Dendritic cell treated with granulocyte-macrophage colony-stimulating factor and Interleukin-4, amounts not matched to agents 40 ng/mL and 50 ng/mL, for 4 days (primary cell): ENCODE measurements at regions not wholly inside any gene's neighbourhood (a gene's known extent, or its start where the extent isn't known, plus 50 kb on each side); places are given as distances from the start of the nearest gene placed in this dataset.
"Not testable (repeated sequence)": the region's sequence is repeated elsewhere in the genome, so short reads cannot be mapped to it uniquely, and the experiment has no call there.

Source experiments
- H3K27ac Mint-ChIP-seq: one replicate; pipeline ENCODE4 v1.8.0; 2022; ENCODE audit warnings: mild to moderate bottlenecking, mixed read lengths
- H3K27me3 Mint-ChIP-seq: one replicate; pipeline ENCODE4 v1.8.0; 2022; ENCODE audit warnings: mild to moderate bottlenecking, mixed read lengths
- H3K36me3 Mint-ChIP-seq: one replicate; pipeline ENCODE4 v1.8.0; 2022; ENCODE audit warnings: low read depth, mixed read lengths
- H3K4me1 Mint-ChIP-seq: one replicate; pipeline ENCODE4 v1.8.0; 2022; ENCODE audit warnings: low read depth, mixed read lengths
- H3K4me3 Mint-ChIP-seq: one replicate; pipeline ENCODE4 v1.8.0; 2022; ENCODE audit warnings: mild to moderate bottlenecking, moderate library complexity, mixed read lengths
- H3K9me3 Mint-ChIP-seq: one replicate; pipeline ENCODE4 v1.8.0; 2022; ENCODE audit warnings: mixed read lengths
- intact Hi-C: fragments of 100-400 bp; cut with micrococcal nuclease; formaldehyde crosslinking; loops from one replicate; pipeline ENCODE4 v1.15.0; 2022

DNA sequence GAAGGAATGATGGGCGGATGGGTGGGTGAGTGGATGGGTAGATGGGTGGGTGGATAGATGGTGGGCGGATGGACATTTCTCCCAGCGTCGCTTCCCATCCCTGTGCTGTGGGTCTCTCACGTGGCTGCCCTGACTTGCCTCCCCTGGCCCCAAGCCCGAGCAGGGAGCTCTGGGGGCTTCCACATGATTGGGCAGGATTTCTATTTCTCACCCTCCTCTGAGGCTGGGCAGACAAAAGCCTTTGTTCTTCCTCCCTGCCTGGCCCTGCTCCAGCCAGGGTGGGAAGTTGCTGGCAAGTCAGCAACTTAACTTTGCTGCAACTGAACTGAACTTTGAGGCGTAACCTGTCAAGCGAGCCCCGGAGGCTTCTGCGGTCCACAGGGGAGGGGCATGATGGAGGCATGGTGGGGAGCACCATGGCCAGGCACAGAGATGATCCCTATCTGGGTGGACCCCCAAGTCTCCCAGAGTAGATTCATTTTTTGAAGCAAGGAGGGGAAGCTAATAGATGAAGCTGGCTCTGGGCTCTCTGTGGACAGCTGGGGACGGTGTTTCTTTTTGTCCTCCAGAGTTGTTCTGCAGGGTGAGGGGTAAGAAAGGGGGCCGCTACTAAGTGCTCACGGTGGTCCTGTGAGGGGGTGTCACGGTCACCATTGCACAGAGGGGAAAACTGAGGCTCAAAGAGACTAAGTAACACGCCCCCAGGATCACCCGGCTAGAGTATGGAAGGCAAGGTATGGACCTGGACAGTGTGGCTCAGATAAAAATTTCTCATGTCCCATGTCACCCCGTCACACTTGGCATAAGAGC lies 140.1 kb downstream of the CEBPB start:
- Mint-ChIP-seq H3K4me1 (peaks cover 57% of the 10 kb centered on the region), H3K27ac (peak overlapping the region; percentile 45), H3K4me3 (no peak overlapping the region), H3K27me3 (peaks cover 12% of the 10 kb centered on the region), H3K36me3 (no peaks in the 10 kb centered on the region), H3K9me3 (peaks cover 8% of the 10 kb centered on the region)
- intact Hi-C loops = no loop called here

DNA sequence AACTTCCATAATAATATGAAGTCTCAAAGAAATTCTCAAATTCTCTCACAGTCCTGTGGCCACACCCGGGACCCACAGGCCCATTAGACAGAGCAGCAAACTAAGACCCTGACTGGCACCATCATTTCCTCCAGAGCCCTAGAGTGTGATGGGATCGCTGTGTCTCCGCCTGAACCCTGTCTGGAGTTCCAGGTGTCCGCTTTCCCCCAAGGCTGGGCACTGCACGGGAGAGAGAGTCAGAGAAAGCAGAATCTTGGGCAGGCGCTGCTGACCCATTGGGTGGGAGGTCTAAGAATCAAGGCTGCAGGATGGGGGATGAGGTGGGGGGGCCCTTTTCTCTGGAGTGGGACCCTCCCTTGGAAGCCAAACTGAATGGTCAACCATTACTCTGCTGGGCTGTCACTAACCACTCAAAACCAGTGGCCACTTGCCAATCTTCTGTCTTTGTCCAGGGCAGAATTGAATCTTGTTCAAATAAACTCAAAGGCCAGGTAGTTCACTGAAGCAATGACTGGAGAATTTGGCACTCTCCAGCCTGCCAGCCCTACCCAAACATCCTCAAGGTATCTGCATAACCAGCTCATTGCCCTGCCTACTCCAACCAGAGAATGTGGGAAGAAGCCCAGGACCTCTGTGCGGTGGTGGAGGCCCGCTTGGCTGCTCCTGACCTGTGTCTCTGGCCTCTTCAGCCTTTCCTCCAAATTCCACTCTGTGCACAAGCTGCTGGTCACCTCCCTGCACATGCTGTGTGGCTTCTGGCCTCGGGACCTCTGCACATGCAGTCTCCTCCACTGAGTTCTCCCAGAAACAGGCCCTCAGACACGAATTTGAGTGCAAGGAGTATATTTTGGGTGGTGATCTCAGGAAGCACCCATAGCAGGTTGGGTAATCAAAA lies 141.1 kb downstream of the CEBPB start:
- H3K4me3 Mint-ChIP-seq = no peak overlapping the region
- intact Hi-C loops = no loop called here
- peaks cover 57% of the 10 kb centered on the region for H3K4me1 Mint-ChIP-seq
- peaks cover 12% of the 10 kb centered on the region for H3K27me3 Mint-ChIP-seq
- H3K36me3 Mint-ChIP-seq = no peaks in the 10 kb centered on the region
- no peak overlapping the region for H3K27ac Mint-ChIP-seq
- peaks cover 8% of the 10 kb centered on the region for H3K9me3 Mint-ChIP-seq

DNA sequence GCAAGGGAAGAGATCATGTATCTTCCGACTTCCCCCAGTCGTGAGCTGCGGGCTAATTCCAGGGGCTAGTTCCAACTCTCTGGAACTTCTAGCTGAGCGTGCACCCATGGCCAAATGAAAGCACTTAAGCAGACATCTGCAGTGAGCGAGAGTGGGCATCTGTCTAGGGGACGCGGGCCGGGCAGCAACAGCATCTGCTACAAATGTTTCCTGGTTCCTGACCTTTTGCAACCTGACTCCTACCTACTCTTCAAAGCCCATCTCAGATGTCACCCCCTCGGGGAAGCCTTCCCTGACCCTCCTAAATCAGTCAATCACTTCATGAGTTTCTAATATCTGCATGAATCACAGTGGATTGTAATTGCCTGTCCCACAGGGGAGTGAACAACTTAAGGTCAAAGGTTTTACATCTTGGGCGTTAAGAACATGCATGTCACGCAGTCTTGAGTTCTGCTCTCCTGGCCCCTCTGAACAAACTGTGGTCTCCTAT lies 141.9 kb downstream of the CEBPB start:
- Mint-ChIP-seq H3K27me3 (peaks cover 12% of the 10 kb centered on the region), H3K27ac (no peak overlapping the region), H3K9me3 (peaks cover 8% of the 10 kb centered on the region), H3K36me3 (no peaks in the 10 kb centered on the region), H3K4me3 (no peak overlapping the region), H3K4me1 (peaks cover 57% of the 10 kb centered on the region)
- intact Hi-C loops = no loop called here

DNA sequence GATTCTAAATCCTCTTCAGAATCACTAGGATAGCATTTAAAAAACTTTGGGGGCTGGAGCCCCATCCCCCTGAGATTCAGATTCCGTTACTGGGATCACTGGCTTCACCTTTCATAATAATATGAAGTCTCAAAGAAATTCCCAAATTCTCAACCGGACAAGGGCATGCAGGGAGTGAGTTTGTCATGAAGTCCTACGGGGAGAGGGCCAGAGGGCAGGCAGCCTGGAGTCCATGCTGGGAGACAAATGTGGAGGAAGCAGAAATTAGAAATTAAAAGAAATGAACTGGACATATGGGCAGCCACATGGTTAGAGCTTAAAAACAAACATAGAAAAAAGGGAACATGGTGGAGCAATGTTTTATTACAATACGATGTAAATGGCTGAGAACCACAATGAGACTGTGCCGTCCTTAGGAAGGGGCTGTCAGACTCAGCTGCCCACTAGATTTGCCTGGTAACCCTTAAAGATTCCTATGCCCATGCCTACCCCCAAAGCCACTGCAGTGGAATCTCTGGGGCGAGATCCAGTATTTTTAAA lies 142.6 kb downstream of the CEBPB start:
- Mint-ChIP-seq H3K4me1 (peaks cover 57% of the 10 kb centered on the region), H3K36me3 (no peaks in the 10 kb centered on the region), H3K9me3 (peaks cover 8% of the 10 kb centered on the region), H3K27me3 (peaks cover 7% of the 10 kb centered on the region), H3K4me3 (no peak overlapping the region), H3K27ac (no peak overlapping the region)
- intact Hi-C loops = no loop called here

- peaks cover 8% of the 10 kb centered on the region for H3K9me3 Mint-ChIP-seq
Observed at GRCh38 chr20:50333812-50334211, 143.2 kb downstream of the CEBPB start.

GRCh38 chr20:50334512-50334911 lies 143.9 kb downstream of the CEBPB start:
- H3K27me3 Mint-ChIP-seq, H3K4me3 Mint-ChIP-seq, H3K27ac Mint-ChIP-seq, intact Hi-C loops, H3K9me3 Mint-ChIP-seq, H3K36me3 Mint-ChIP-seq: not testable (repeated sequence)
- peaks cover 64% of the 10 kb centered on the region for H3K4me1 Mint-ChIP-seq

More at GRCh38 chr20:50333812-50334211, 143.2 kb downstream of the CEBPB start:
- intact Hi-C loops = no loop called here
- Mint-ChIP-seq H3K4me3 (no peak overlapping the region), H3K27me3 (peaks cover 7% of the 10 kb centered on the region), H3K36me3 (no peaks in the 10 kb centered on the region), H3K27ac (no peak overlapping the region), H3K4me1 (peaks cover 58% of the 10 kb centered on the region)

DNA sequence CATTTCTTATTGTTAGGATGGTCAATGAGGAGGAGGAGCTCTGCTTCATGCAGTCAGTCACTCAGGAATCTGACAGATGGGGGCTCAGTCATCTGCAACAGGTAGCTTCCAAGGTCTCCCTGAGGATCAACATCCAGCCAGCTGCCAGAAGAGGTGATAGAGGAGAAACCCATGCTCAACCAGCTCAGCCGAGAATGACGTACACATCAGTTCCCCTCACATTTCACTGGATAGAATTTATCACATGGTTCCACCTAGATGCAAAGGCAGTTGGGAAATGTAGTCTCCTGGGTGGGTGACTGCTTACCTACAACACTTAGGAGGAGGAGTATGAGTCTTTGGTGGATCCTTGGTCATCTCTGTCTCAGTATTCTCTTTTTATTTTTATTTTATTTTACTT lies 144.5 kb downstream of the CEBPB start:
- intact Hi-C loops = no loop called here
- H3K27ac Mint-ChIP-seq = no peak overlapping the region

GRCh38 chr20:50335866-50336265 lies 145.2 kb downstream of the CEBPB start:
- intact Hi-C loops = no loop called here
- Mint-ChIP-seq H3K27ac (no peak overlapping the region), H3K27me3 (peaks cover 3% of the 10 kb centered on the region), H3K9me3 (no peaks in the 10 kb centered on the region), H3K4me3 (no peak overlapping the region), H3K36me3 (no peaks in the 10 kb centered on the region), H3K4me1 (peaks cover 64% of the 10 kb centered on the region)

More for the DNA sequence above, 144.5 kb downstream of the CEBPB start:
- H3K4me1 Mint-ChIP-seq = peaks cover 64% of the 10 kb centered on the region
- H3K9me3 Mint-ChIP-seq = peaks cover 1% of the 10 kb centered on the region
- no peaks in the 10 kb centered on the region for H3K36me3 Mint-ChIP-seq
- peaks cover 3% of the 10 kb centered on the region for H3K27me3 Mint-ChIP-seq
- H3K4me3 Mint-ChIP-seq = no peak overlapping the region

DNA sequence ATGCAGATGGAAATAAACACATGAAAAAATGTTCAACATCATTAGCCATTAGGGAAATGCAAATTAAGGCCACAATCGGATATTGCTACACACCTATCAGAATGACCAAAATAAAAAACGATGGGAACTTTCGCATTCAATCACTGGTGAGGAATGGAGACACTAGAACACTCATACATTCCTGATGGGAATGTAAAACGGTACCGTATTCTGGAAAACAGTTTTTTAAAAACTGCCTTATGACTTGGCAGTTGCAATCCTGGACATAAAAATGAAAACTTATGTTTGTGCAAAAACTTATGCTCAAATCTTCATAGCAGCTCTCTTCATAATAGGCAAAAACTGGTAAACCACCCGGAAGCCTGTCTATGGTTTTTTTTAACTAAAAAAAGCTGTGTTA lies 146.0 kb downstream of the CEBPB start:
- no peak overlapping the region for H3K4me3 Mint-ChIP-seq
- H3K27me3 Mint-ChIP-seq = peaks cover 2% of the 10 kb centered on the region
- intact Hi-C loops = no loop called here
- no peaks in the 10 kb centered on the region for H3K9me3 Mint-ChIP-seq
- H3K27ac Mint-ChIP-seq = no peak overlapping the region
- peaks cover 56% of the 10 kb centered on the region for H3K4me1 Mint-ChIP-seq
- no peaks in the 10 kb centered on the region for H3K36me3 Mint-ChIP-seq

GRCh38 chr20:50337521-50338466 lies 147.2 kb downstream of the CEBPB start:
- peak overlapping the region; percentile 80 for H3K27ac Mint-ChIP-seq
- H3K27me3 Mint-ChIP-seq = peaks cover 3% of the 10 kb centered on the region
- H3K9me3 Mint-ChIP-seq = no peaks in the 10 kb centered on the region
- H3K4me3 Mint-ChIP-seq = no peak overlapping the region
- intact Hi-C loops = no loop called here
- no peaks in the 10 kb centered on the region for H3K36me3 Mint-ChIP-seq
- H3K4me1 Mint-ChIP-seq = peaks cover 48% of the 10 kb centered on the region

GRCh38 chr20:50338479-50339391 lies 148.1 kb downstream of the CEBPB start:
- intact Hi-C loops = no loop called here
- Mint-ChIP-seq H3K4me3 (peak overlapping the region; percentile 34), H3K36me3 (no peaks in the 10 kb centered on the region), H3K27ac (peak overlapping the region; percentile 80), H3K9me3 (no peaks in the 10 kb centered on the region), H3K27me3 (peaks cover 5% of the 10 kb centered on the region), H3K4me1 (peaks cover 51% of the 10 kb centered on the region)

GRCh38 chr20:50339466-50339901 lies 148.9 kb downstream of the CEBPB start:
- H3K4me1 Mint-ChIP-seq = peaks cover 58% of the 10 kb centered on the region
- H3K9me3 Mint-ChIP-seq = no peaks in the 10 kb centered on the region
- intact Hi-C loops = no loop called here
- peaks cover 10% of the 10 kb centered on the region for H3K27me3 Mint-ChIP-seq
- H3K36me3 Mint-ChIP-seq = no peaks in the 10 kb centered on the region
- H3K4me3 Mint-ChIP-seq = peak overlapping the region; percentile 34
- peak overlapping the region; percentile 80 for H3K27ac Mint-ChIP-seq
